GM18907 (cell line): ENCODE measurements at regions not wholly inside any gene's neighbourhood (a gene's known extent, or its start where the extent isn't known, plus 50 kb on each side); places are given as distances from the start of the nearest gene placed in this dataset.
"Not testable (repeated sequence)": the region's sequence is repeated elsewhere in the genome, so short reads cannot be mapped to it uniquely, and the experiment has no call there.

ENCODE experiments used
- ATAC-seq: cut with Tn5 transposase; IDR thresholded peaks from one replicate; pipeline ENCODE4 v1.9.1; 2021; ENCODE audit warnings: mild to moderate bottlenecking, moderate library complexity; ENCODE audit not compliant: unreplicated experiment

DNA sequence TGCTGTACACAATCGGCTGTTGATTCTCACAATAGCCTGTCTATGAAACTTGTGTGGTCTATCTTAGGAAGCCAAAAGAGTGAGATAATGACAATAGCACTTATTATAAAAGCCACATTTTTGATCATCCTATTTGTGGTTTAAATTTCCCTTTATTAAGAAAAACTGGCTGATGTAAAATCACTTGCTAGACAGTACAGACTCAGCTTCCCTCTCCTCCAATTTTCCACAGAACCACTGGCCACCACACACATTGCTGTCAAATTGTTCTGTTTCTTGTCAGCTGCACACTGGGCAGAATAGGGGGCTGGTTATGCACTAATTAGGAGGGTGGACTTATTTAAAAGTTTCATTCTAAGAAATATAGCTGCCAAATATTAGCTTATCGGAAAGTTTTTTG is 425.9 kb downstream of the EPHA3 start:
- ATAC-seq: no peak

DNA sequence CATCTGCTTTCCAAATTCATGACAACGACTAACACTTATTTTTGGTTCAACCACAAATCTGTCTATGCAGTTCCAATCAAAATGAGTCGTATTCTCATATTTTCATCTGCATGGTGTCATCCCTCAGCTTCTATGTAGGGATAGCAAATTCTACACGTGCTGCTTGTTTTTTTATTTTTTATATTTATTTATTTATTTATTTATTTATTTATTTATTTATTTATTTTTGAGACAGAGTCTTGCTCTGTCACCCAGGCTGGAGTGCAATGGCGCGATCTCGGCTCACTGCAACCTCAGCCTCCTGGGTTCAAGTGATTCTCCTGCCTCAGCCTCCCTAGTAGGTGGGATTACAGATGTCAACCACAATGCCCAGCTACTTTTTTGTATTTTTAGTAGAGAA is 447.2 kb downstream of the EPHA3 start:
- ATAC-seq: not testable (repeated sequence)

- no peak for ATAC-seq
Observed at GRCh38 chr3:89558711-89559110, 451.3 kb downstream of the EPHA3 start.

- ATAC-seq: no peak
Observed at GRCh38 chr3:89560568-89560967, 453.1 kb downstream of the EPHA3 start.

- ATAC-seq: no peak
Observed at GRCh38 chr3:89562373-89562772, 455.0 kb downstream of the EPHA3 start.

DNA sequence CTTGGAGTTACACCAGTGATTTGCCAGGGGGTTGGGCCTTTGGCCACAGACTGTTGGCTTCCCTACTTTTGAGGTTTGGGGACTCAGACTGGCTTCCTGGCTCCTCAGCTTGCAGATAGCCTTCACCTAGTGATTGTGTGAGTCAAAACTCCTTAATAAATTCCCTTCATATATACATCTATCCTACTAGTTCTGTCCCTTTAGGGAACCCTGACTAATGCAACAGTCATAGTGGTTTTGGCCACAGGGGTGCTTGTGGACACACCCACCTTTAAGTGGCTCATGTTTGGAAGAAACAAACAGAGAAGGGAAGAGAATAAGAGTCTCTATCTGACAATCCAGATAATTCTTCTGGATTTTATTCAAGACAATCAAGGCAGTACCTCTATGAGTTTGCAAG is 457.7 kb downstream of the EPHA3 start:
- ATAC-seq: no peak

DNA sequence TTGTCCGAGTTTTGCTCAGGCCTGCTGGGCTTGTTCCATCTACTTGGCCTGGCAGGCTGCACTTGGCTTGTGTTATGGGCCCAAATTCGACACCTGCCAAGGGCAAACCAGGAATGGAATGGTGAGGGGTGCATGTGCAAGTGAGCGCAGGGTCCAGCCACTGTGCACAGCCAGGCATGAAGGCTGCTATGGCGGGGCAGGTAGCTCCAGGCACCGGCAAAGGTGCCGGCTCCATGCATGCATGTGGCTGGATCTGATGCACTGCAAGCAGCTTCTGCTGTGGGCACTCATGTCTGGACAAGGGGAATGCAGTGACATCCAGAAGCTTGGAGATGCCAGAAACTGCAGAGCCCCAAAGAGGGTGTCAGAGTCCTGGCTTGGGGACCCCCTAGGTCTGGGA is 463.0 kb downstream of the EPHA3 start:
- ATAC-seq: no peak

DNA sequence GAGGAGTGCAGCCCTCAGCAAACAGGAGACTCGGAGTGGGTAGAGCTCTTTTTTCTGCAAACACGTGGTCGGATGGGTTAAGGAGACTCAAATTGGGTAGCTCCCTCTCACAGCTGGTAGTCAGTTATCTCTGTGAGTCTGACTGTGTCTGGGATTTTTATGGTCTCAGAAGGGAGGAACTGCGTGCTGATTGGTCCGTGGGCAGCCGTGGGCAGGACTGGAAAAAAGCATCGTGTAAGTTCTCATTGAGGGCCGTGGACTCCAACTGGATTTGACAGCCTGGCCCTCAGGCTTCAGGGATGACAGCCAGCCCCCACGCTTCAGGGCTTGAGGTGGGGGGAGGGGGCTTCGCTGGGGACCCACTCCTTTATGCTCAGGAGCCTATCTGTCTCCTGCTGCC is 463.9 kb downstream of the EPHA3 start:
- ATAC-seq: no peak

GRCh38 chr3:89571707-89572106 is 464.3 kb downstream of the EPHA3 start:
- ATAC-seq: no peak

DNA sequence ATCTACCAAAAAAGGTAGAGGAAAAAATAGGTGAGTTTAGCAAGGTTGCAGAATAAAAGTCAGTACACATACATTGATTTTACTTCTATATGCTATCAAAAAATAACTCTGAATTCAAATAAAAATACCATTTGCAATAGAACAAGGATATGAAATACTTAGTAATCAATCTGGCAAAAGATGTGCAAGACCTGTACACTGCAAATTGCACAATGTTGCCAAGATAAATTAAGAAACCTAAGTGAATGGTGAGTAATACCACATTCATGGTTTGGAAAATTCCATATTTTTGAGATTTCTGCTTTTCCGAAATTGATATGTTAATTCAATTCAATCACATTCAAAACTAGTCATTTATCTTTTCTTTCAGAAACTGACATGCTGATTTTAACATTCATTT is 464.8 kb downstream of the EPHA3 start:
- no peak for ATAC-seq

DNA sequence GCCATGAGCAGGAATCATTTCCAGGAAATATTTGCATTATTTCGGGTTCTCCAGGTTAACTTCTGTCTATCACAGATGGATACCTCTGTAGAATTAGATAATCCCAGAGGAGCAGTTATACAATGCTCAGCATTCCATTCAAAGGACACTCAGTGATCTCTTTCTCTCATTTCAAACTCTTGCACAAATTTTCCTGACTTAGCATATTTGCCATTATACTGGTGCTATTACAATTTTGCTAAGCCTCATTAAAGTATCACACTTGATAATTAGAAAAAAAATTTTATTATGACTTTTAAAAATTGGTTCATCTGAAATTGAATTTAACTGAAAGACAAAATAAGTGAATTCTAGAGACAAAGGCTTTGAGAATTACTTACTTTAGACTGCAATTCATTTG is 469.0 kb downstream of the EPHA3 start:
- no peak for ATAC-seq

DNA sequence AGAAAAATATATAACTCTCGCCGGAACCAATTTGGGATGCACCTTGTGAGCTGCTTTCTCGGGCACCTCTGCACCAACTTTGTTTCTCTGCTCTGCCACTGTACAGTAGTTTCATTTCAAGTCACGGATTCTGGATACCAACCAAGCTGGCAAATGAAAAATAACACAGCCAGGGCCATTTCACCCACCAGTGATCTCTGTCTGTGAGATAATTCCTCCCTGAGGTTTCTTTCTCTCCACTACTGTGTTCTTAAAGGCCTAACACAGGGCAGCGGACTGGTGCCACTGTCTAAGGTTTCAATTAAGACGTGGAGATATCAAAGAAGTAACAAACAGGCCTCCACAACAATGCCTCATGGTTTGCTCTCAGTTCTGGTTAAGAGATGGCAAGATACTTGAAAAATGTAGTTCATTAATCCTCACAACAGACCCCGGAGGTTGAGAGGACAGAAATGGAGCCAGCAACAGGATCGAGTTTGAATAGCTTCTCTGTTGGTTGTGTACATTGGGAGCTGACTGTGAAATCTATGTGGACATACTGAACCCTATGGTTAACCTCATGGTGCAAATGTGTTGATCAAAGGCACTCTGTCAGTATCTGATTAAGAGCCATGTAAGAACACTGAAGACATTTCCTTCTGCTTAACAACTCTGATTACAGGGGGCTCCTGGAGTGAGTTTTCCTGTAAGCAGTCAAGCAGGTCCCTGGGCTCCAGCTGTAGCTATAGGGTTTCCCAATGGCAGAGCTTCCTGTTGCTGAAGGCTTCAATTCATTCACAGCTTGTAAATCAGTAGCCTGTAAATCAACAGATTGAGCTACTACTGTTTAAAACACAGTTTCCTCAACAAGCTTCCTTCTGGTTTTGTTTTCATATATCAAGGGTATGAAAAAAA is 470.5 kb downstream of the EPHA3 start:
- no peak for ATAC-seq

- no peak for ATAC-seq
Observed at GRCh38 chr3:89580859-89581258, 473.4 kb downstream of the EPHA3 start.

DNA sequence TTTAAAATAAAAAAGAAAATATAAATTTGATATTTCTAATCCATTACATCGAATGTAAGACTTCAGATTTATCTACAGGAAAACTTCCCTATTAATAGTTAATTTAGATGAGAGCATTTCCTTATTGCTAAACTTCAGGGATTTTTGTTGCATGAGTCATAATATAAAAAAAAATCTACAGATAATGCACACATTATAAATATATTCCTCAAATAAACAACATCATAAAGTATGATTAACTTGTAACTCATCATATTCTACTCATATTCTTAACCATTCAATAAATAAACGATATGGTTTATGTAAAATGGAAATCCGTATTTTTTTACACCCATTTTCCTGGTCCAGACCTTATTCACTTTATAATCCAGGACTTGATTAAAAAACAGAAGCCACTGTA is 477.0 kb downstream of the EPHA3 start:
- no peak for ATAC-seq

DNA sequence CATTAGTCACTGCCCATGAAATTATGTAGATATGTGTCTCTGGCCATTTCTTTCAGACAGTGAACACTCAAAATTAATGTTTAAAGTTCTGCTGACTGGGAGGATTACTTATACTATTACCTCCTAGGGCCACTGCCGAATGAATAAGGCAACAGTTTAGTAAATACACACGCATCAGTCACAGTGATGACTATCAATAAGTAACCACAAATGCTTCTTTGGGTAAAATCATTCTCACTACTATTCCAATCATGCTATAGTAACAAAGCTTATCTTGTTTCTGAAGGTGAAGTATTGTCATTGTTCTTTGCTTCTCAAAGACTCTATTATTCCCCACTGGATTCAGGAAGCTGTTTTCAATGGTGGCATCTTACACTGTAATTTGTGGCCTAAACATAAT is 478.8 kb downstream of the EPHA3 start:
- ATAC-seq: no peak

DNA sequence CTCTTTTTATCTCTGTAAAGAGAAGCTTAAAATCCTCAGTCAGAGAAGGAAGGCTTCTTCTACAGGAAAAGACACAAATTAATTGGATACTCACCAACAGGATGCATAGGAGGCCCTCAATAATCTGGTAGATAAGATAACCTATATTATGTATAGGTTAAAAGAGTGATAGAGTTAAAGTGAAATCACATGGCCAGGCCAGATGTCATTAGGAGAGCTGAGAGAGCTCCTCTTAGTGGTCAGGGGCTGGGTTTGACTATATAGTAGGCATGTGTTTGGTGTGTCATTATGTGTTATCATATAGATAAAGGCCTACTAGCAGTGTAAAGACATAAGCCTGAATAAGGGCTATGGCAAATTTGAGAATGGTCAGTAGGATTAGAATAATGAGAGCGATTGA is 479.3 kb downstream of the EPHA3 start:
- no peak for ATAC-seq

DNA sequence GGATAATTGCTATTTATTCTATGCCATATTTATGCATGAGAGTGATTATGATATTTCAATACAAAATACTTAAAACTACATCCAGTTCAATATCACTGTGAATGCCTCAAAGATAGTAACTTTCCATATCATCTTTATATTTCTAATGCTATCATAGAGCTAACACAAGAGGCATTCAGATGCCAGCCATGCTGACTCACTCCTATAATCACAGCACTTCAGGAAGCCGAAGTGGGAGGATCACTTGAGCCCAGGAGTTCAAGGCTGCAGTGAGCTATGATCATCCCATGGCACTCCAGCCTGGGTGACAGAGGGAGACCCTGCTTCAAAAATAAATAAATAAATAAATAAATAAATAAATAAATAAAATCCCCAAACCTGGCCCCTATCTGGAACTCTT is 498.7 kb downstream of the EPHA3 start:
- ATAC-seq: no peak

DNA sequence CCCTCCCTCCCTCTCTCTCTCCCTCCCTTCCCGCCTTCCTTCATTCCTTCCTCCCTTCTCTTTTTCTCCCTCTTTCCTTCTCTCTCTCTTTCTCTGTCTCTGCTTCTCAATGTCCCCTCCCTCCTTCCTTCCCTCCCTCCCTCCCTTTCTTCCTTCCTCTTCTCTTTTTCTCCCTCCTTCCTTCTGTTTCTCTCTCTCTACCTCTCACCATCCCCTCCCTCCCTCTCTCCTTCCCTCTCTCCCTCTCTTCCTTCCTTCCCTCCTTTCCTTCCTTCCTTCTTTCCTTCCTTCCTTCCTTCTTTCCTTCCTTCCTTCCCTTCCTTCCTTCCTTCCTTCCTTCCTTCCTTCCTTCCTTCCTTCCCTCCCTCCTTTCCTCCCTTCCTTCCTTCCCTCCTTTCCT is 504.6 kb downstream of the EPHA3 start:
- ATAC-seq: no peak

- ATAC-seq: no peak
Observed at GRCh38 chr3:89613241-89613640, 505.8 kb downstream of the EPHA3 start.

DNA sequence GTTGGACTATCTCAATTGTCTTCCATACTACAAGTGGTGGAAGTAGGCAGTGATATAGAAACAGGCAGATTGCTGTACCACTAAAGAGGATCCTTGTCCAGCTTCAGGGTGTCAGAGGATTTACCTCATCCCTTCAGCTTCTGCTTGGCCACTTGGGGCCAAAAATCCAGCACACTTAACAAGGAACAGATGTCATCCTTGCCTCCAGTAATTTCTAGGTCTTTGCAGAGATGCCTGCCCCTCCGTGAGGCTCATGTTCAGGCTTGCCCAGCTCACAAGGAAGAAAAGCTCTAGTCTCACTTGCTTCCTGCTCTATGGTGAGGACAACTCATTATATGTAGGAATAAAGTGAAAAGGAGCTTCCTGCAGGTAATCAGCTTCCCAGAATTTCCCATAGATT is 510.3 kb downstream of the EPHA3 start:
- ATAC-seq: no peak

- no peak for ATAC-seq
Observed at GRCh38 chr3:89619263-89619662, 511.8 kb downstream of the EPHA3 start.

DNA sequence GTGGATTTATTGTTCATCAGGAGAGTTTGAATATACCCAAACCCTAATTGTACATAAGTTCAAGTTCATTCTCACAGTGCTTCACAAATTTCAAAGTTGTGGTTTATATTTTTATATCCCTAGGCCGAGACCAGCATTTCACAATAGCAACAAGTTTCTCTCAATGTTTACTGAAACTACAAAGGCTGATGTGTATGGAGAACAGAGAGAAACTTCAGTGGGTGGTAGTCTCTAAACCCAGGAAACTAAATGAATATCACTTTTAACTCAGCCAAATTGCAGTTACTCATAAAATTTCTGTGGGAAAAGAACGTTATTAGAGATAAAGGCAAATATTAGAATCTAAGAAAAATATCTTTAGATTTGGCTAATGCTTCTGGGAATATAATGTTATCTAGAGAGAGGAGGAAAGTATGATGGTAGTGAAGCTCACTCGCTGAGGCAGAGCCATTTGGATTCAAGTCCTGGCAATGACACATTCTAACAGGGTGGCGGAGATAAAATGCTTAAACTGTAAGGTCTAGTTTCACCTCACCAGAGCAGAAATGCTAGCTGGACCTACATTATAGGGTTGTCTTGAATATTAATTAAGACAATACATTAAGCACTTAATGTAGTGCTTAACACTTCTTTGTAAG is 514.8 kb downstream of the EPHA3 start:
- ATAC-seq: no peak

DNA sequence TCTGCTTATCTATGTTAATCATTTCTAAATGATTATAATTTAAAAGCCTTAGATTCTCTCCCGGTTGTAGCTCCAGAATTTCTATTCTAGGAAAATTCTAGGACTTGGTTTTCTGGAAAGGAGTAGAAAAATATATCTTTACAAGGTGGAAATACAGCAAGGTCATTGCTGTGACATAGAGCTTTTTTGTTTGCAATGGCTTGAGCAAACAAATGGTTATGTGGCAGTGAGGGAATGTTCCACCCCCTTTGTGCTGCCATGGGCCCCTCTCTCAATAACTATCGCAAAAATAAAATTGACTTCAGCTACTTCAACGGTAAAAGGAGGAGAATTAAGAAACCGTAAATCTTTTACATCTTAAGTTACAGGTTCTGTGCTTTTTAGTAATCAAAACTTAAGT is 517.1 kb downstream of the EPHA3 start:
- no peak for ATAC-seq
